H1 (cell line): ENCODE measurements at regions not wholly inside any gene's neighbourhood (a gene's known extent, or its start where the extent isn't known, plus 50 kb on each side); places are given as distances from the start of the nearest gene placed in this dataset.

Source experiments
- EP300 ChIP-seq, 2 experiments: IDR thresholded peaks; 1 replicate in 1 of 2; 2 replicates in 1 of 2; pipeline ENCODE4 v1.6.1; 2011 to 2012; ENCODE audit warnings: low read depth in 2 of 2, low read length in 2 of 2, mild to moderate bottlenecking in 2 of 2, borderline replicate concordance in 1 of 2, inconsistent platforms in 1 of 2, moderate library complexity in 1 of 2
- EZH2 ChIP-seq: fragments of 200-600 bp; sonication (generic); IDR thresholded peaks from 2 replicates; pipeline ENCODE4 v1.7.1; 2012; ENCODE audit warnings: low read depth, mild to moderate bottlenecking, moderate library complexity, low read length, inconsistent platforms; ENCODE audit not compliant: severe bottlenecking
- FOSL1 ChIP-seq: IDR thresholded peaks from 2 replicates; pipeline ENCODE4 v1.6.1; 2011; ENCODE audit warnings: mild to moderate bottlenecking, low read depth, low read length, moderate library complexity; ENCODE audit not compliant: insufficient read depth
- GABPA ChIP-seq: IDR thresholded peaks from 2 replicates; pipeline ENCODE4 v1.6.1; 2011; ENCODE audit warnings: mild to moderate bottlenecking, low read length, moderate library complexity, borderline replicate concordance; ENCODE audit not compliant: insufficient read depth
- HDAC6 ChIP-seq: IDR thresholded peaks from one replicate; pipeline ENCODE4 v1.7.1; 2012; ENCODE audit warnings: low read depth, mild to moderate bottlenecking, inconsistent platforms, low read length, moderate library complexity
- POLR2A ChIP-seq, 2 experiments: IDR thresholded peaks; 1 replicate in 1 of 2; 2 replicates in 1 of 2; pipeline ENCODE4 v1.6.1; 2011; ENCODE audit warnings: low read depth in 2 of 2, low read length in 2 of 2, mild to moderate bottlenecking in 2 of 2; ENCODE audit errors: control extremely low read depth in 1 of 2
- POLR2AphosphoS5 ChIP-seq: IDR thresholded peaks from 2 replicates; pipeline ENCODE4 v1.6.1; 2011; ENCODE audit warnings: low read depth, low read length
- SP2 ChIP-seq: IDR thresholded peaks from 2 replicates; pipeline ENCODE4 v1.6.1; 2012; ENCODE audit warnings: mild to moderate bottlenecking, low read length, inconsistent platforms
- TEAD4 ChIP-seq: IDR thresholded peaks from 2 replicates; pipeline ENCODE4 v1.6.1; 2012; ENCODE audit warnings: low read depth, low read length, inconsistent platforms, mixed read lengths
- ZNF274 ChIP-seq: IDR thresholded peaks from 2 replicates; pipeline ENCODE4 v1.7.0; 2012; ENCODE audit warnings: low read length, borderline replicate concordance; ENCODE audit errors: extremely low read depth
- TF ChIP-seq, protein P1 (sequence below), 3 experiments: IDR thresholded peaks; 1 replicate in 2 of 3; 2 replicates in 1 of 3; pipeline versions ENCODE4 v1.5.1 to v1.6.1; 2011; ENCODE audit warnings: low read length in 3 of 3, mild to moderate bottlenecking in 3 of 3, inconsistent platforms in 2 of 3, low read depth in 1 of 3, moderate library complexity in 1 of 3; ENCODE audit not compliant: insufficient read depth in 1 of 3; ENCODE audit errors: control extremely low read depth in 1 of 3
- TF ChIP-seq, protein P2 (sequence below): fragments of 300-600 bp; sonication (generic); IDR thresholded peaks from 2 replicates; pipeline ENCODE4 v1.7.1; 2012; ENCODE audit warnings: low read length, moderate library complexity, mild to moderate bottlenecking, inconsistent platforms; ENCODE audit not compliant: insufficient replicate concordance

DNA sequence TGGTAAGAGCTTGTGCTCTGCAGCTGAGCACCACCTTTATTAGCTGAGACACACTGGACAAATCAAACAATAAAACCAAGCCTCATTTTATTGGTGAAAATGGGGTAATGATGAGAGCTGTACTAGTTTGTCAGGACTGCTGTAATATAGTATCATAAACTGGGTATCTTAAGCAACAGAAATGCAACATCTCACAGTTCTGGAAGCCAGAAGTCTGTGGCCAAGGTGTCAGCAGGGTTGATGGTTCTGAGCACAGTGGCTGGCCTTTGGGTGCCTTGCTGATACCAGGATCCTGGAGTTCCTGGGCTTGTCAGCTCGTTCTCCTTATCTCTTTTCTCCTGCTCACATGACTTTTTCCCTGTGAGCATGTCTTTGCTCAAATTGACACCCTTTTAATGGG, 513.1 kb downstream of the IRX1 start:
- TF ChIP-seq, protein P1, sequence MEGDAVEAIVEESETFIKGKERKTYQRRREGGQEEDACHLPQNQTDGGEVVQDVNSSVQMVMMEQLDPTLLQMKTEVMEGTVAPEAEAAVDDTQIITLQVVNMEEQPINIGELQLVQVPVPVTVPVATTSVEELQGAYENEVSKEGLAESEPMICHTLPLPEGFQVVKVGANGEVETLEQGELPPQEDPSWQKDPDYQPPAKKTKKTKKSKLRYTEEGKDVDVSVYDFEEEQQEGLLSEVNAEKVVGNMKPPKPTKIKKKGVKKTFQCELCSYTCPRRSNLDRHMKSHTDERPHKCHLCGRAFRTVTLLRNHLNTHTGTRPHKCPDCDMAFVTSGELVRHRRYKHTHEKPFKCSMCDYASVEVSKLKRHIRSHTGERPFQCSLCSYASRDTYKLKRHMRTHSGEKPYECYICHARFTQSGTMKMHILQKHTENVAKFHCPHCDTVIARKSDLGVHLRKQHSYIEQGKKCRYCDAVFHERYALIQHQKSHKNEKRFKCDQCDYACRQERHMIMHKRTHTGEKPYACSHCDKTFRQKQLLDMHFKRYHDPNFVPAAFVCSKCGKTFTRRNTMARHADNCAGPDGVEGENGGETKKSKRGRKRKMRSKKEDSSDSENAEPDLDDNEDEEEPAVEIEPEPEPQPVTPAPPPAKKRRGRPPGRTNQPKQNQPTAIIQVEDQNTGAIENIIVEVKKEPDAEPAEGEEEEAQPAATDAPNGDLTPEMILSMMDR (IDR thresholded peaks at IDR 0.05; ENCODE audit: control extremely low read depth in 1 of 3, insufficient read depth in 1 of 3, low read depth in 1 of 3, low read length in 3 of 3), result no peak
- TF ChIP-seq EP300 (IDR thresholded peaks at IDR 0.05; ENCODE audit: borderline replicate concordance in 1 of 2, low read depth in 2 of 2, low read length in 2 of 2) (no peak), SP2 (no peak), GABPA (no peak), EZH2 (no peak), FOSL1 (no peak), POLR2AphosphoS5 (no peak), ZNF274 (no peak), HDAC6 (no peak), POLR2A (IDR thresholded peaks at IDR 0.05; ENCODE audit: control extremely low read depth in 1 of 2, low read depth in 2 of 2, low read length in 2 of 2) (no peak), TEAD4 (no peak)
- TF ChIP-seq, protein P2, sequence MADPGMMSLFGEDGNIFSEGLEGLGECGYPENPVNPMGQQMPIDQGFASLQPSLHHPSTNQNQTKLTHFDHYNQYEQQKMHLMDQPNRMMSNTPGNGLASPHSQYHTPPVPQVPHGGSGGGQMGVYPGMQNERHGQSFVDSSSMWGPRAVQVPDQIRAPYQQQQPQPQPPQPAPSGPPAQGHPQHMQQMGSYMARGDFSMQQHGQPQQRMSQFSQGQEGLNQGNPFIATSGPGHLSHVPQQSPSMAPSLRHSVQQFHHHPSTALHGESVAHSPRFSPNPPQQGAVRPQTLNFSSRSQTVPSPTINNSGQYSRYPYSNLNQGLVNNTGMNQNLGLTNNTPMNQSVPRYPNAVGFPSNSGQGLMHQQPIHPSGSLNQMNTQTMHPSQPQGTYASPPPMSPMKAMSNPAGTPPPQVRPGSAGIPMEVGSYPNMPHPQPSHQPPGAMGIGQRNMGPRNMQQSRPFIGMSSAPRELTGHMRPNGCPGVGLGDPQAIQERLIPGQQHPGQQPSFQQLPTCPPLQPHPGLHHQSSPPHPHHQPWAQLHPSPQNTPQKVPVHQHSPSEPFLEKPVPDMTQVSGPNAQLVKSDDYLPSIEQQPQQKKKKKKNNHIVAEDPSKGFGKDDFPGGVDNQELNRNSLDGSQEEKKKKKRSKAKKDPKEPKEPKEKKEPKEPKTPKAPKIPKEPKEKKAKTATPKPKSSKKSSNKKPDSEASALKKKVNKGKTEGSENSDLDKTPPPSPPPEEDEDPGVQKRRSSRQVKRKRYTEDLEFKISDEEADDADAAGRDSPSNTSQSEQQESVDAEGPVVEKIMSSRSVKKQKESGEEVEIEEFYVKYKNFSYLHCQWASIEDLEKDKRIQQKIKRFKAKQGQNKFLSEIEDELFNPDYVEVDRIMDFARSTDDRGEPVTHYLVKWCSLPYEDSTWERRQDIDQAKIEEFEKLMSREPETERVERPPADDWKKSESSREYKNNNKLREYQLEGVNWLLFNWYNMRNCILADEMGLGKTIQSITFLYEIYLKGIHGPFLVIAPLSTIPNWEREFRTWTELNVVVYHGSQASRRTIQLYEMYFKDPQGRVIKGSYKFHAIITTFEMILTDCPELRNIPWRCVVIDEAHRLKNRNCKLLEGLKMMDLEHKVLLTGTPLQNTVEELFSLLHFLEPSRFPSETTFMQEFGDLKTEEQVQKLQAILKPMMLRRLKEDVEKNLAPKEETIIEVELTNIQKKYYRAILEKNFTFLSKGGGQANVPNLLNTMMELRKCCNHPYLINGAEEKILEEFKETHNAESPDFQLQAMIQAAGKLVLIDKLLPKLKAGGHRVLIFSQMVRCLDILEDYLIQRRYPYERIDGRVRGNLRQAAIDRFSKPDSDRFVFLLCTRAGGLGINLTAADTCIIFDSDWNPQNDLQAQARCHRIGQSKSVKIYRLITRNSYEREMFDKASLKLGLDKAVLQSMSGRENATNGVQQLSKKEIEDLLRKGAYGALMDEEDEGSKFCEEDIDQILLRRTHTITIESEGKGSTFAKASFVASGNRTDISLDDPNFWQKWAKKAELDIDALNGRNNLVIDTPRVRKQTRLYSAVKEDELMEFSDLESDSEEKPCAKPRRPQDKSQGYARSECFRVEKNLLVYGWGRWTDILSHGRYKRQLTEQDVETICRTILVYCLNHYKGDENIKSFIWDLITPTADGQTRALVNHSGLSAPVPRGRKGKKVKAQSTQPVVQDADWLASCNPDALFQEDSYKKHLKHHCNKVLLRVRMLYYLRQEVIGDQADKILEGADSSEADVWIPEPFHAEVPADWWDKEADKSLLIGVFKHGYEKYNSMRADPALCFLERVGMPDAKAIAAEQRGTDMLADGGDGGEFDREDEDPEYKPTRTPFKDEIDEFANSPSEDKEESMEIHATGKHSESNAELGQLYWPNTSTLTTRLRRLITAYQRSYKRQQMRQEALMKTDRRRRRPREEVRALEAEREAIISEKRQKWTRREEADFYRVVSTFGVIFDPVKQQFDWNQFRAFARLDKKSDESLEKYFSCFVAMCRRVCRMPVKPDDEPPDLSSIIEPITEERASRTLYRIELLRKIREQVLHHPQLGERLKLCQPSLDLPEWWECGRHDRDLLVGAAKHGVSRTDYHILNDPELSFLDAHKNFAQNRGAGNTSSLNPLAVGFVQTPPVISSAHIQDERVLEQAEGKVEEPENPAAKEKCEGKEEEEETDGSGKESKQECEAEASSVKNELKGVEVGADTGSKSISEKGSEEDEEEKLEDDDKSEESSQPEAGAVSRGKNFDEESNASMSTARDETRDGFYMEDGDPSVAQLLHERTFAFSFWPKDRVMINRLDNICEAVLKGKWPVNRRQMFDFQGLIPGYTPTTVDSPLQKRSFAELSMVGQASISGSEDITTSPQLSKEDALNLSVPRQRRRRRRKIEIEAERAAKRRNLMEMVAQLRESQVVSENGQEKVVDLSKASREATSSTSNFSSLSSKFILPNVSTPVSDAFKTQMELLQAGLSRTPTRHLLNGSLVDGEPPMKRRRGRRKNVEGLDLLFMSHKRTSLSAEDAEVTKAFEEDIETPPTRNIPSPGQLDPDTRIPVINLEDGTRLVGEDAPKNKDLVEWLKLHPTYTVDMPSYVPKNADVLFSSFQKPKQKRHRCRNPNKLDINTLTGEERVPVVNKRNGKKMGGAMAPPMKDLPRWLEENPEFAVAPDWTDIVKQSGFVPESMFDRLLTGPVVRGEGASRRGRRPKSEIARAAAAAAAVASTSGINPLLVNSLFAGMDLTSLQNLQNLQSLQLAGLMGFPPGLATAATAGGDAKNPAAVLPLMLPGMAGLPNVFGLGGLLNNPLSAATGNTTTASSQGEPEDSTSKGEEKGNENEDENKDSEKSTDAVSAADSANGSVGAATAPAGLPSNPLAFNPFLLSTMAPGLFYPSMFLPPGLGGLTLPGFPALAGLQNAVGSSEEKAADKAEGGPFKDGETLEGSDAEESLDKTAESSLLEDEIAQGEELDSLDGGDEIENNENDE, result no peak
